ENCODE measurements at regions not wholly inside any gene's neighbourhood (a gene's known extent, or its start where the extent isn't known, plus 50 kb on each side); places are given as distances from the start of the nearest gene placed in this dataset.

GRCh38 chr6:8760951-8761350 is 325.6 kb upstream of the SLC35B3 start:
- DNase-seq = no peak

DNA sequence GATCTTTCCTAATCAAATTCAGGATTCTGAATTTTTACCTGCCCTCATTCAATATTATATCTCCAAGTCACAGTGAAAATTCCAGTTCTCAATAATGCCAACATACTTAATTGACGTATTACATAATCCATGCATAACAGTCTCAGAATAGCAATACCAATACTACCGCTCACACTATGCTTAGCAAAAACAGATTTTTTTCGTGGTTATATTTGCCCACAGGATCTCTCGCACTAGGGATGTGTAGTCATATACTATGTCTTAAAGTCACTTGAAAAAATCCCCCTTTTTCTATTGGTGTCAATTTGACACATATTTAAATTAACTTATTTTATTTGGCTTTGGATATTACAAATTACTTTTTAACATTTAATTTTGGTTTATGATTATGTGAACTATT is 323.1 kb upstream of the SLC35B3 start:
- no peak for DNase-seq

GRCh38 chr6:8750627-8751026 is 315.3 kb upstream of the SLC35B3 start:
- no peak for DNase-seq

DNA sequence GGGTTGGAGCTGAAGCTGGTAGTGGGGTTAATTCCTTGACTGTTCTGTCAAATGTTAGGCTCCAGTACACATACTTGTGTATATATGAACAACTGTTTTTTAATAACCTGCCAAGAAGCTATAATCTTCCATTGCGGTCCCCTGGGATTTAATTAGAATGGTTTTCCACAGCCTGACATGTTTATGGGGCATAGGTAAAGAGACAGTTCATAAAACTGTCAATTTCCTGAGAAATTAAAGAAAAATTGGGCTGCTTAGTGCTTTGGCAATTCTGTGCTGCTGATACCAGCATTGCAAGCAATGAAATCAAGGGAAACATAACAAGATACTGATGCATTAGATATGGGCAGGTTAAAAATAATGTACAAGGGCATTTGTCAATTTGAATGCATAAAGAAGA is 314.1 kb upstream of the SLC35B3 start:
- DNase-seq = no peak

DNA sequence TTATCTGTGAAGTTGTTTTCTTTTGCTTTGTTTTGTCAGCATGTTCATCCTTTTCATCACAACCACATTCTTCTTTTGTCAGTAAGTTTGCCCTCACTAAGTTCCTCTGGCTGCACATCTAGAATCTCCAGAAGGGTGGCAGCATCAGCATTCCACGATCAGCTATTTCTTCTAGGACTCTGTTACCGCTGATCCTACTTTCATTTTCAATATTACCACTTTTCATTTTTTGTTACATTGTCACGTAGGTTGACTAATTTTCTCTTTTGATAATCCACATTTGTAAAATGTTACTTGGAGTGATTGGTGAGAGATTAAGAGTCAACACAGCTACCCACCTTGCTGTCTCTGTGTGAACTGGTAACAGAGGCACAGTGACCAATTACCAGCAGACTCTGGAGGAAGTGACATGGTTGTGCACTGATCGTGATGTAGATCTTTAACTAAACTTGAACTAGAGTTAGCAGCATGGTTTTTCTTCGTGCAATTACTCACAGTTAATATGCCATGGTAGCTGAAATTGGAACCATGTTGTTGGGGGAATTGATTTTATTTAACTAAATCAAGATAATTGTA is 307.9 kb upstream of the SLC35B3 start:
- peak; percentile 35 for DNase-seq

DNA sequence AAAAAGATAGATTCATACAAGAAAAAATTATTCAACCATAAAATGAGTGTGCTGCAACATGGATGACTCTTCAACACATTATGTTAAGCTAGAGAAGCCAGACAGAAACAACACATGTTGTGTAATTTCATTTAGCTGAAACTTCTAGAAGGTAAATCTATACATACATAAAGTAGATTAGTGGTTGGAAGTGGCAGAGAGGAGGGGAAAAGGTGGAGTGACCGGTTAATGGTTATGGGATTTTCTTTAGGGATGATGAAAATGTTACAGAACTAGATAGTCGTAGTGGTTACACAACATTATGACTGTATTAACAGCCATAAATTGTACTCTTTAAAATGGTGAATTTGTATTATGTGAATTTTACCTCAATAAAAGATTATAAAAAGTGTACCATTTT is 304.1 kb upstream of the SLC35B3 start:
- DNase-seq = no peak

DNA sequence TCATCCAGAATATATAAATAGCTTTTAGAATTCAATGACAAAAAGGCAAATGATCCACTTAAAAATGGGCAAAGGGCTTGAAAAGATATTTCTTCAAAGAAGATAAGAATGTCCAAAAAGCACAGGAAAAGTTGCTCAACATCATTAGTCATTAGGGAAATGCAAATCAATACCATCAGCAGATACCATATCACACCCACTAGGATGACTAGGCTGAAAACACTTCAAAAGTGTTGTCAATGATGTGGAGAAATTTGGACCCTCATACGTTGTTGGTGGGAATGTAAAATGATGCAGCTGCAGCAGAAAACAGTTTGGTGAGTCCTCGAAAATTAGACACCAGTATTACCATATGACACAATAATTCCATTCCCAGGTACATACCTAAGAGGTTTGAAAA is 303.6 kb upstream of the SLC35B3 start:
- DNase-seq = peak; percentile 19

GRCh38 chr6:8736156-8736895 is 301.0 kb upstream of the SLC35B3 start:
- DNase-seq = no peak

GRCh38 chr6:8733879-8734278 is 298.5 kb upstream of the SLC35B3 start:
- DNase-seq = no peak

DNA sequence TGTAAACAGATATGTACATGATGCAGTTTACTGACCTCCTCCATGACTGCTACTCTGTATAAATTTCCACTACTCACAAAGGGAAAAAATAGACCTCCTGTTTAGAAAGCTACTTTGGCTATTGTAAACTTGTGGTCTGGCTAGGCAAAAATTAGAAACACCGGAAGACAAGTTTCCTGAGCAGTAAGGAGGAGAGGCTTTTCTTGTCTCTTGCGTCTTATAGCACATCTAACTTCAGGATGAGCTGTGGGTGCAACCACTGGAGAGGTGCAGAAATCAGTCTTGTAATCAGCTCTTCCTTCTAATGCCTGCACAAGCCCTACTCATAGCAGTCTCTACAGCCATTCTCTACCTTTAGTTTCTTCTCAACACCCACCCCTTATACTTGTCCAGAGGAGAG is 296.5 kb upstream of the SLC35B3 start:
- no peak for DNase-seq

- DNase-seq = no peak
These were observed 275.5 kb upstream of the SLC35B3 start for GRCh38 chr6:8710668-8711431.

- DNase-seq = peak; percentile 33
These were observed 272.8 kb upstream of the SLC35B3 start for GRCh38 chr6:8707956-8708772.

- no peak for DNase-seq
These were observed 272.0 kb upstream of the SLC35B3 start for GRCh38 chr6:8707369-8707768.

- no peak for DNase-seq
These were observed 270.2 kb upstream of the SLC35B3 start for GRCh38 chr6:8705435-8706020.

DNA sequence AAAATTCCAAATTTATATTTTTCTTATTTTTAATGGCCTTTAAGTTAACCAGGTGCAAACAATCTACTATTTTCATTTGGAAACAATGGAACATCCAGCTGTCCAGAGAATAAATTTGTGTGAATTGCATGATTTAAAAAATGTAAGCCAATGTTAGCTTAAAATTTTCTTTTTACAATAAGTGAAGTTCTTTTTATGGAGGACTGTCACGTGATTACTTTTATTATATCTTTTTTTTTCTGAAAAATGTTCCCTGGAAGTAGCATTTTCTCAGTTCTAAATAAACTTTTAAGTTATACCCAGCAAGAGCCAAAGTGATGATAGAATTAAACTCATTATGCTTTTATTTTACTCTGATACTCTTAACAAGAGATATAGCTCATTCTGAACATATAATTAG is 267.7 kb upstream of the SLC35B3 start:
- no peak for DNase-seq

GRCh38 chr6:8688821-8689220 is 253.5 kb upstream of the SLC35B3 start:
- no peak for DNase-seq

GRCh38 chr6:8686077-8686476 is 250.7 kb upstream of the SLC35B3 start:
- DNase-seq = no peak

DNA sequence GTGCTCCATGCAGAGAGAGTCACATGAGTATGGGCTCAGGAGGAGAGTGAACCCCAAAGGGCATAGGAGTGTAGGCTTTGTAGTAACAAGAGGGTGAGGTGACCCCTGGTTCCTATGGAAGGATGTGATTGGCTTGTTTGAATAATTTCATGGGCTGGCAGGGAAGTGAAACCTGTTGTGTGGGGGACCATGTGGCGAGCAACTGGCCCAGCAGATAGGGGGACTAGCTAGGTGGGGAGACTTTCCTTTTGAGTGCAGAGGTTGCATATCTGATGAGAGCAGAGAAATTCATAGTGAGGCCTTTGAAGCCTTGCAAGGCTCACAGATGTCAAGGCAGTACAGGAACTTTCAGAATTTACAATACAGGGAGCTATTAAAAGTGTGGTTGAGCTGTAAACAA is 247.9 kb upstream of the SLC35B3 start:
- no peak for DNase-seq

GRCh38 chr6:8679823-8680222 is 244.5 kb upstream of the SLC35B3 start:
- DNase-seq = no peak

GRCh38 chr6:8678466-8678865 is 243.1 kb upstream of the SLC35B3 start:
- no peak for DNase-seq

DNA sequence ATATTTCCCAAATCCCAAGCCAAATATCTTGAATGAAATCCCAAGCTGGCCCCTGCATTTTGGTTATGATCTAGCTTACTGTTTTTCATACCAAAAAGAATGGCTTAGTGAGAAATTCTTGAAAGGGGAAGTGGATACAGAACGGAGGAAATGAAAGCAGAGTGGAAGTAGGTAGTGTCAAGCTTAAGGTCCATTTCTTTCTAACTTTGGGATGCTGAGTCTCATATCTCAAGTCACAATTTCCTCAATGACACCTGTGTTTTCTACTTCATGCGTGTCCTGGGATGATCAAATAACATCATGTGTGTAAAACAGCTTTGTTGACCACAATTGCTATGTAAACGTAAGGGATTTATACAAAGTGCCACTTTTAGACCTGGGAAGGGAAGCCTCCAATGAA is 238.8 kb upstream of the SLC35B3 start:
- peak; percentile 7 for DNase-seq

- no peak for DNase-seq
These were observed 237.5 kb upstream of the SLC35B3 start for GRCh38 chr6:8672882-8673281.

- DNase-seq = no peak
These were observed 235.4 kb upstream of the SLC35B3 start for GRCh38 chr6:8670792-8671191.
